ENCODE measurements at regions not wholly inside any gene's neighbourhood (a gene's known extent, or its start where the extent isn't known, plus 50 kb on each side); places are given as distances from the start of the nearest gene placed in this dataset.
A peak's percentile ranks its signal among the peaks of the same experiment; 100 is the strongest.

- TF ChIP-seq CTCF (IDR thresholded peaks at IDR 0.05; ENCODE audit: borderline replicate concordance, insufficient read depth, low read depth, low read length), result no peak
- H3K4me3 ChIP-seq (ENCODE audit: low read depth, low read length), result no peak overlapping the region
These were observed 117.9 kb upstream of the GPR12 start for GRCh38 chr13:26878438-26878837.

GRCh38 chr13:26873386-26873698 is 112.8 kb upstream of the GPR12 start:
- no peak for TF ChIP-seq CTCF (IDR thresholded peaks at IDR 0.05; ENCODE audit: borderline replicate concordance, insufficient read depth, low read depth, low read length)
- H3K4me3 ChIP-seq (ENCODE audit: low read depth, low read length), result no peak overlapping the region

GRCh38 chr13:26872525-26873385 is 112.2 kb upstream of the GPR12 start:
- H3K4me3 ChIP-seq (ENCODE audit: low read depth, low read length), result no peak overlapping the region

GRCh38 chr13:26867451-26868091 is 107.0 kb upstream of the GPR12 start:
- H3K4me3 ChIP-seq (ENCODE audit: low read depth, low read length), result no peak overlapping the region
- TF ChIP-seq CTCF (IDR thresholded peaks at IDR 0.05; ENCODE audit: borderline replicate concordance, insufficient read depth, low read depth, low read length), result no peak

More at GRCh38 chr13:26872525-26873385, 112.2 kb upstream of the GPR12 start:
- peak; percentile 89 for TF ChIP-seq CTCF (IDR thresholded peaks at IDR 0.05; ENCODE audit: borderline replicate concordance, insufficient read depth, low read depth, low read length)

- H3K4me3 ChIP-seq (ENCODE audit: low read depth, low read length), result no peak overlapping the region
- TF ChIP-seq CTCF (IDR thresholded peaks at IDR 0.05; ENCODE audit: borderline replicate concordance, insufficient read depth, low read depth, low read length), result no peak
These were observed 104.0 kb upstream of the GPR12 start for GRCh38 chr13:26864576-26864975.

GRCh38 chr13:26861941-26862340 is 101.4 kb upstream of the GPR12 start:
- TF ChIP-seq CTCF (IDR thresholded peaks at IDR 0.05; ENCODE audit: borderline replicate concordance, insufficient read depth, low read depth, low read length), result no peak
- no peak overlapping the region for H3K4me3 ChIP-seq (ENCODE audit: low read depth, low read length)

GRCh38 chr13:26855921-26856320 is 95.3 kb upstream of the GPR12 start:
- H3K4me3 ChIP-seq (ENCODE audit: low read depth, low read length), result no peak overlapping the region
- TF ChIP-seq CTCF (IDR thresholded peaks at IDR 0.05; ENCODE audit: borderline replicate concordance, insufficient read depth, low read depth, low read length), result no peak
